ENCODE measurements at regions not wholly inside any gene's neighbourhood (a gene's known extent, or its start where the extent isn't known, plus 50 kb on each side); places are given as distances from the start of the nearest gene placed in this dataset.

DNA sequence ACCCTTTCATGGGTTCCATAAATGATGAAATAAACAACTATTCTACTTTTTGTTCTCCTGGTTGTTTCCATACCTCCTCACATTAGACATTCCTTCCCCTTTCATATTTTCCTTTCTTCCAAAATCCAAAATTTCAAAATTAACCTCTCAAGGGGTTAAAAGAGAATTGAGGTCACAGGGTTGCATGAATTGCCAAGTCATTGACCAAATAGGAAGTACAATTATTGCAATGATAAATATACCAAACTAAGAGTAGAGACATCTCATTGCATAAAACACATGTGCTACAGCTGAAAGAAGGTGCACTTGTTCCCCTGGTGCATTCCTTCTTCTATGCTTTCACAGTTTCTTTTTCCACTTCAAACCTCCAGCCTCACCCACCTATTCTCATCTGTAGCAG, 136.1 kb downstream of the KCTD12 start:
- peaks cover 3% of the 10 kb centered on the region for H3K4me1 ChIP-seq (ENCODE audit: control insufficient read depth, extremely low read depth, insufficient read depth, low read length)
- no peak overlapping the region for H3K27ac ChIP-seq (ENCODE audit: control insufficient read depth, insufficient read depth, low read length)
- no peaks in the 10 kb centered on the region for H3K9me1 ChIP-seq (ENCODE audit: control insufficient read depth, extremely low read depth, insufficient read depth, low read length)
- no peak overlapping the region for H3K4me3 ChIP-seq (ENCODE audit: control insufficient read depth in 2 of 3, extremely low read depth in 1 of 3, insufficient read depth in 2 of 3, low read depth in 1 of 3, low read length in 3 of 3)
- FAIRE-seq (no peak), DNase-seq (ENCODE audit: low read depth, low spot score) (no peak)
- H3K4me2 ChIP-seq (ENCODE audit: control insufficient read depth, extremely low read depth, insufficient read depth, low read depth, low read length): no peak overlapping the region
- H3K27me3 ChIP-seq (ENCODE audit: control insufficient read depth, extremely low read depth, insufficient read depth, low read length): no peaks in the 10 kb centered on the region
- no peak overlapping the region for H3K9ac ChIP-seq (ENCODE audit: control insufficient read depth, extremely low read depth, insufficient read depth, low read length)
- H3K9me3 ChIP-seq (ENCODE audit: control insufficient read depth, low read depth, low read length): no peaks in the 10 kb centered on the region
- no peak overlapping the region for H2AFZ ChIP-seq (ENCODE audit: control insufficient read depth, low read length)
- TF ChIP-seq, protein P1, sequence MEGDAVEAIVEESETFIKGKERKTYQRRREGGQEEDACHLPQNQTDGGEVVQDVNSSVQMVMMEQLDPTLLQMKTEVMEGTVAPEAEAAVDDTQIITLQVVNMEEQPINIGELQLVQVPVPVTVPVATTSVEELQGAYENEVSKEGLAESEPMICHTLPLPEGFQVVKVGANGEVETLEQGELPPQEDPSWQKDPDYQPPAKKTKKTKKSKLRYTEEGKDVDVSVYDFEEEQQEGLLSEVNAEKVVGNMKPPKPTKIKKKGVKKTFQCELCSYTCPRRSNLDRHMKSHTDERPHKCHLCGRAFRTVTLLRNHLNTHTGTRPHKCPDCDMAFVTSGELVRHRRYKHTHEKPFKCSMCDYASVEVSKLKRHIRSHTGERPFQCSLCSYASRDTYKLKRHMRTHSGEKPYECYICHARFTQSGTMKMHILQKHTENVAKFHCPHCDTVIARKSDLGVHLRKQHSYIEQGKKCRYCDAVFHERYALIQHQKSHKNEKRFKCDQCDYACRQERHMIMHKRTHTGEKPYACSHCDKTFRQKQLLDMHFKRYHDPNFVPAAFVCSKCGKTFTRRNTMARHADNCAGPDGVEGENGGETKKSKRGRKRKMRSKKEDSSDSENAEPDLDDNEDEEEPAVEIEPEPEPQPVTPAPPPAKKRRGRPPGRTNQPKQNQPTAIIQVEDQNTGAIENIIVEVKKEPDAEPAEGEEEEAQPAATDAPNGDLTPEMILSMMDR (optimal IDR thresholded peaks at IDR 0.05 in 1 of 3, IDR thresholded peaks at IDR 0.05 in 1 of 3, conservative IDR thresholded peaks at IDR 0.05 in 1 of 3; ENCODE audit: extremely low read depth in 1 of 3, insufficient read depth in 2 of 3, low read length in 3 of 3): no peak
- TF ChIP-seq EZH2 (IDR thresholded peaks at IDR 0.05; ENCODE audit: low read length): no peak
- dilution Hi-C loops (cut with MboI; ENCODE audit: extremely low pct_ligation_motif_present, low sequenced_read_pairs): no loop called here
- no peaks in the 10 kb centered on the region for H3K79me2 ChIP-seq (ENCODE audit: control insufficient read depth, insufficient read depth, low read length)
- H4K20me1 ChIP-seq (ENCODE audit: control insufficient read depth, extremely low read depth, insufficient read depth, low read length): no peaks in the 10 kb centered on the region
- no peaks in the 10 kb centered on the region for H3K36me3 ChIP-seq (ENCODE audit: control insufficient read depth in 2 of 2, extremely low read depth in 1 of 2, insufficient read depth in 2 of 2, low read length in 2 of 2)

DNA sequence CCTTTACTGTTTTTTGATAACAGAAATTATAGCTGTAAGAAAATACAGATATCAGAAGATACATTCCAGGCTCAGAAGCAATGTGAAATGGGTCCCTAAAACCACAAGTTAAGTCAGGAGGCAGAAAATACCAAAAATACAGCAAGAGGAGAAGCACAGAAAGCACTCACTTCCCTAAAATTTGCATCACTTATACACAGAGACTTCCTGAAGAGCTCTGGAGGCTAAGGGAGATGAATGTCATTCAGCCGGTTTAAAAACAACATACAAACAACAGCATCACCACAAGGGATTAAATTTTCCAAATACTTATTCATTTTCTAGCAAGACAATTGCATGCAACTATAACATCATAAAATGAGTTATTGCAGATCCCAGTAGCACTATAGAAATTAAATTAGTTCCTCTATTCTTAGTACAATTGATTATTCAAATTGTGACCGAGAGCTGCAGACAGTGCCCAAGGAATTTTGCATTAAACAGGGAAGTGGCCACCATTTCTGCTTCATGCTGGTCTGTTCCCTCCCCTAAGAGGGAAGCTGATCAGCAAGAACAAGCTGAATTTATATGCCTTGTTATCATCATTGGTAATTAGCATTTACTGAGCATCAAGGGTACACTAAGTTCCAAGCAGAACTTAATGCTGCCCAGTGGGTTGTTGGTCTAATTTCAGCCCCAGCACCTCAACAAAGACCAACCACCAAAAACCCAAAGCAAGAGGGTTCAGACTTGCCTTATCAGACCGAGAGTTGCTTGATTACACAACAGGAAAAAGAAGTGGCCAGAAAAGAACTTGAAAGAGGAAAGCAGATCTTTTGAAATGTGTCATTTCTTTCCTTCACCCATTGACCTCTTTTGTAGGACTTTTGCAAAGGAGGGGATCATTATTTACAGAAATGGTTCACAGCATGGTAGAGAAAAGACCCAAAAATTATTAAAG, 140.7 kb downstream of the KCTD12 start:
- Histone ChIP-seq H4K20me1 (ENCODE audit: control insufficient read depth, extremely low read depth, insufficient read depth, low read length) (no peaks in the 10 kb centered on the region), H3K4me3 (ENCODE audit: control insufficient read depth in 2 of 3, extremely low read depth in 1 of 3, insufficient read depth in 2 of 3, low read depth in 1 of 3, low read length in 3 of 3) (no peak overlapping the region), H3K4me1 (ENCODE audit: control insufficient read depth, extremely low read depth, insufficient read depth, low read length) (no peaks in the 10 kb centered on the region), H3K27me3 (ENCODE audit: control insufficient read depth, extremely low read depth, insufficient read depth, low read length) (no peaks in the 10 kb centered on the region), H2AFZ (ENCODE audit: control insufficient read depth, low read length) (no peak overlapping the region), H3K79me2 (ENCODE audit: control insufficient read depth, insufficient read depth, low read length) (no peaks in the 10 kb centered on the region), H3K4me2 (ENCODE audit: control insufficient read depth, extremely low read depth, insufficient read depth, low read depth, low read length) (no peak overlapping the region), H3K9me3 (ENCODE audit: control insufficient read depth, low read depth, low read length) (no peaks in the 10 kb centered on the region), H3K27ac (ENCODE audit: control insufficient read depth, insufficient read depth, low read length) (no peak overlapping the region), H3K9ac (ENCODE audit: control insufficient read depth, extremely low read depth, insufficient read depth, low read length) (no peak overlapping the region), H3K9me1 (ENCODE audit: control insufficient read depth, extremely low read depth, insufficient read depth, low read length) (no peaks in the 10 kb centered on the region), H3K36me3 (ENCODE audit: control insufficient read depth in 2 of 2, extremely low read depth in 1 of 2, insufficient read depth in 2 of 2, low read length in 2 of 2) (no peaks in the 10 kb centered on the region)
- dilution Hi-C loops (cut with MboI; ENCODE audit: extremely low pct_ligation_motif_present, low sequenced_read_pairs): no loop called here
- TF ChIP-seq, protein P1 (optimal IDR thresholded peaks at IDR 0.05 in 1 of 3, IDR thresholded peaks at IDR 0.05 in 1 of 3, conservative IDR thresholded peaks at IDR 0.05 in 1 of 3; ENCODE audit: extremely low read depth in 1 of 3, insufficient read depth in 2 of 3, low read length in 3 of 3): no peak
- TF ChIP-seq EZH2 (IDR thresholded peaks at IDR 0.05; ENCODE audit: low read length): no peak
- DNase-seq (ENCODE audit: low read depth, low spot score) (no peak), FAIRE-seq (no peak)
